K562 (cell line): ENCODE measurements at regions not wholly inside any gene's neighbourhood (a gene's known extent, or its start where the extent isn't known, plus 50 kb on each side); places are given as distances from the start of the nearest gene placed in this dataset.

ENCODE experiments used
- ATAC-seq: fragments of 200-7000 bp; cut with Tn5 transposase; 3 replicates; pipeline ENCODE4 v1.9.1; 2020; ENCODE audit warnings: moderate library complexity
- BruUV-seq: library from RNA; stranded (reverse); fragments of 400-500 nt; replicated peaks from 2 replicates; lab custom pipeline; 2021; lab: Mats Ljungman, UMichigan
- CTCF ChIA-PET: fragments of 300-600 bp; formaldehyde crosslinking; extraction: SDS; loops from one replicate; lab custom pipeline; 2021; ENCODE audit warnings: low intra/inter-chr PET ratio; lab: Yijun Ruan, JAX
- POLR2A ChIA-PET: fragments of 300-600, 350-650 bp; sonication (Branson Sonifier 250); formaldehyde crosslinking; extraction: SDS; loops from one replicate; lab custom pipeline; 2021; ENCODE audit warnings: antibody characterized with exemption, inconsistent platforms; lab: Yijun Ruan, JAX
- DNase-seq, 4 experiments: peaks; one replicate each; pipeline versions ENCODE4 v3.0.0 to v3.0.0-alpha.2; 2011 to 2018; ENCODE audit warnings: low spot score in 3 of 4, mixed read lengths in 3 of 4; ENCODE audit errors: extremely low read depth in 1 of 4
- FAIRE-seq: peaks from 2 replicates; lab custom pipeline; 2011; peaks lifted over from hg19 to GRCh38; lab: Jason Lieb, UNC
- H2AFZ ChIP-seq: 2 replicates; pipeline ENCODE4 v1.6.0; 2011; ENCODE audit warnings: low read depth, low read length, control low read depth, inconsistent platforms
- H3K27ac ChIP-seq: fragments of 200-600 bp; 3 replicates; pipeline ENCODE4 v1.8.0; 2011; ENCODE audit warnings: low read depth, mild to moderate bottlenecking, control low read depth, inconsistent platforms, low read length, moderate library complexity, mixed read lengths; ENCODE audit errors: extremely low read depth
- H3K27me3 ChIP-seq, 2 experiments: fragments of 300-600 bp in 1 of 2; 2 replicates in 1 of 2; 3 replicates in 1 of 2; pipeline versions ENCODE4 v1.6.0 to v1.8.0; 2011; ENCODE audit warnings: inconsistent platforms in 2 of 2, low read length in 2 of 2, mild to moderate bottlenecking in 1 of 2, mixed read lengths in 1 of 2, moderate library complexity in 1 of 2; ENCODE audit not compliant: control insufficient read depth in 2 of 2, insufficient read depth in 2 of 2
- H3K36me3 ChIP-seq: fragments of 300-600 bp; 3 replicates; pipeline ENCODE4 v1.8.0; 2011; ENCODE audit warnings: mild to moderate bottlenecking, low read length, inconsistent platforms; ENCODE audit not compliant: control insufficient read depth, insufficient read depth
- H3K4me1 ChIP-seq, 2 experiments: fragments of 200-600 bp in 1 of 2; replicated peaks in 1 of 2; 2 replicates in 1 of 2; 3 replicates in 1 of 2; pipeline versions ENCODE4 v1.5.1 to v1.8.0; 2011; ENCODE audit warnings: inconsistent platforms in 2 of 2, low read length in 2 of 2, mild to moderate bottlenecking in 1 of 2, mixed read lengths in 1 of 2, moderate library complexity in 1 of 2; ENCODE audit not compliant: control insufficient read depth in 2 of 2, insufficient read depth in 2 of 2
- H3K4me2 ChIP-seq: 2 replicates; pipeline ENCODE4 v1.6.1; 2011; ENCODE audit warnings: low read length, control low read depth, inconsistent platforms, mixed read lengths; ENCODE audit not compliant: insufficient read depth
- H3K4me3 ChIP-seq: fragments of 200-600 bp; sonication (generic), shearing (Covaris generic); 2 replicates; pipeline ENCODE4 v1.5.1; 2016; ENCODE audit warnings: control low read depth, inconsistent platforms
- H3K79me2 ChIP-seq: fragments of 200-600 bp; 3 replicates; pipeline ENCODE4 v1.8.0; 2011; ENCODE audit warnings: low read length, inconsistent platforms; ENCODE audit not compliant: control insufficient read depth, insufficient read depth
- H3K9ac ChIP-seq, 2 experiments: 2 replicates each; pipeline versions ENCODE4 v1.6.0 to v1.6.1; 2011; ENCODE audit warnings: low read depth in 2 of 2, low read length in 2 of 2, control low read depth in 1 of 2, inconsistent platforms in 1 of 2, mild to moderate bottlenecking in 1 of 2, mixed read lengths in 1 of 2; ENCODE audit not compliant: insufficient read depth in 1 of 2
- H3K9me1 ChIP-seq: one replicate; pipeline ENCODE4 v1.6.0; 2011; ENCODE audit warnings: inconsistent platforms, mild to moderate bottlenecking, low read length, moderate library complexity; ENCODE audit not compliant: control insufficient read depth, insufficient read depth
- H3K9me3 ChIP-seq: replicated peaks from 2 replicates; pipeline ENCODE4 v1.5.1; 2011; ENCODE audit warnings: low read depth, low read length, inconsistent platforms; ENCODE audit not compliant: control insufficient read depth, insufficient read depth
- H4K20me1 ChIP-seq: replicated peaks from 2 replicates; pipeline ENCODE4 v1.6.1; 2011; ENCODE audit warnings: low read length, inconsistent platforms, mixed read lengths; ENCODE audit not compliant: control insufficient read depth, insufficient read depth
- CEBPG ChIP-seq, 3 experiments: fragments of 200-800 bp in 1 of 3; sonication (Bioruptor generic) in 1 of 3; sonication (generic) in 1 of 3; formaldehyde crosslinking in 1 of 3; IDR thresholded peaks in 2 of 3; conservative IDR thresholded peaks in 1 of 3; 2 replicates each; pipeline versions ENCODE4 v1.6.1 to v1.8.0; 2016 to 2022; ENCODE audit warnings: missing compliant biosample characterization in 2 of 3, missing genetic modification characterization in 2 of 3, mild to moderate bottlenecking in 1 of 3, missing genetic modification reagents in 1 of 3
- MAFG ChIP-seq: fragments of 450-650 bp; conservative IDR thresholded peaks from 2 replicates; pipeline ENCODE4 v1.6.1; 2016; ENCODE audit warnings: missing genetic modification characterization, missing compliant biosample characterization
- MYBL2 ChIP-seq, 2 experiments: fragments of 450-650 bp in 1 of 2; sonication (generic) in 1 of 2; formaldehyde crosslinking in 1 of 2; IDR thresholded peaks; 2 replicates each; pipeline versions ENCODE4 v1.6.1 to v1.8.1; 2017 to 2022; ENCODE audit warnings: borderline replicate concordance in 1 of 2, inconsistent platforms in 1 of 2, low read depth in 1 of 2, mild to moderate bottlenecking in 1 of 2, missing genetic modification reagents in 1 of 2, moderate library complexity in 1 of 2
- NFATC3 ChIP-seq: fragments of 450-650 bp; IDR thresholded peaks from 2 replicates; pipeline ENCODE4 v1.6.1; 2017; ENCODE audit warnings: mild to moderate bottlenecking
- RFX7 ChIP-seq: fragments of 250-450 bp; sonication (Bioruptor Pico); IDR thresholded peaks from 2 replicates; pipeline ENCODE4 v1.5.1; 2021; ENCODE audit warnings: mild to moderate bottlenecking
- SIRT6 ChIP-seq: IDR thresholded peaks from one replicate; pipeline ENCODE4 v1.6.1; 2012; ENCODE audit warnings: low read depth, mild to moderate bottlenecking, control low read depth, inconsistent platforms, low read length, moderate library complexity
- TAF9B ChIP-seq: fragments of 450-650 bp; IDR thresholded peaks from 2 replicates; pipeline ENCODE4 v1.6.1; 2018; ENCODE audit warnings: mild to moderate bottlenecking; ENCODE audit not compliant: partially characterized antibody
- ZC3H11A ChIP-seq: IDR thresholded peaks from 2 replicates; pipeline ENCODE4 v1.6.1; 2012; ENCODE audit warnings: low read depth, low read length, improper control_type of control experiment
- ZNF384 ChIP-seq: IDR thresholded peaks from 2 replicates; pipeline ENCODE4 v1.6.1; 2012; ENCODE audit warnings: low read depth, low read length, improper control_type of control experiment
- WGBS: fragments of 100-300 bp; shearing (Covaris generic); methylation state at CpG from one replicate; pipeline ENCODE4 v1.1.6; 2016; ENCODE audit warnings: low coverage, mixed read lengths; ENCODE audit not compliant: insufficient coverage; ENCODE audit errors: missing lambda C conversion rate; 5-methylcytosine and 5-hydroxymethylcytosine counted together
- in situ Hi-C: fragments of 300-500 bp; cut with MboI; formaldehyde crosslinking; loops from 4 replicates; pipeline ENCODE4 v1.15.0; 2018; ENCODE audit warnings: inconsistent platforms, mixed read lengths
- intact Hi-C: fragments of 100-400 bp; cut with micrococcal nuclease; formaldehyde crosslinking; loops from 2 replicates; pipeline ENCODE4 v1.14.2; 2022
- TF ChIP-seq, protein P1 (sequence below): sonication (generic); formaldehyde crosslinking; IDR thresholded peaks from 2 replicates; pipeline ENCODE4 v1.8.1; 2023; ENCODE audit warnings: mild to moderate bottlenecking, missing genetic modification reagents
- TF ChIP-seq, protein P2 (sequence below): fragments of 250-450 bp; sonication (Bioruptor Pico); IDR thresholded peaks from 2 replicates; pipeline ENCODE4 v1.4.0; 2020

DNA sequence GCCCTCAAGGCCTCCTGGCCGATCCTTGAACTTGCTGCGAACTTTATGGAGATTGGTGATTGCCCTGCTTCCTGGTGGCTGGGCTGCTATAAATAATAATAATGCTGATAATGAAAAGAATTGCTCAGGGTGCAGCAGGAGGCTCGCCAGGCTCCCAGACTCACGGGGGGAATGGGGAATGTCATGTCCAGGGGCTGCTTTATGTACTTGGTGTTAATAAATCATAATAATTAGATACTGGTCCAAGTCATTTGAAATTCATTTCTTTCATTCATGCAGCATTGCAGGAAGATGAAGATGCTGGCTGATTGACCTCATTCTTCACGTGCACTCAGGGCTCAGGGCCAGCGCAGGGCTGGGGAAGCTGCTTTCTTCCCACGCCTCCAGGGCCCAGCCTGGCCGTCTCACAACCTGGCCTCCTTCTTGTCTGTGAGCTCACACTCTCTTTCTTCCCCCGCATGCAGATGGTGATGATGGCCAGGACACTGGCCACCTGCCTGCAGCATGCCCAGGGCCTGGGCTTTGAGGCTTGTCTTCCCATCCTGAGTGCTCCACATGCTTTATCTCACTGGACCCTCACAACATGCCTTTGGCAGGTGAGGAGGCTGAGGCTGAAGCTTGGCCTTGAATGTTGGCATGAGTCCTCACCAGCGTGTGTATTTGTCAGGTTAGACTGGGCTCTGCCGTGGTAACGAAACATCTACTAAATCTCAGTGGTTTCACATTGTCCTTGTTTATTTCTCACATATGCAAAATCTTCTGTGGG is 138.4 kb upstream of the TNS3 start (continued):
- TF ChIP-seq, protein P1, sequence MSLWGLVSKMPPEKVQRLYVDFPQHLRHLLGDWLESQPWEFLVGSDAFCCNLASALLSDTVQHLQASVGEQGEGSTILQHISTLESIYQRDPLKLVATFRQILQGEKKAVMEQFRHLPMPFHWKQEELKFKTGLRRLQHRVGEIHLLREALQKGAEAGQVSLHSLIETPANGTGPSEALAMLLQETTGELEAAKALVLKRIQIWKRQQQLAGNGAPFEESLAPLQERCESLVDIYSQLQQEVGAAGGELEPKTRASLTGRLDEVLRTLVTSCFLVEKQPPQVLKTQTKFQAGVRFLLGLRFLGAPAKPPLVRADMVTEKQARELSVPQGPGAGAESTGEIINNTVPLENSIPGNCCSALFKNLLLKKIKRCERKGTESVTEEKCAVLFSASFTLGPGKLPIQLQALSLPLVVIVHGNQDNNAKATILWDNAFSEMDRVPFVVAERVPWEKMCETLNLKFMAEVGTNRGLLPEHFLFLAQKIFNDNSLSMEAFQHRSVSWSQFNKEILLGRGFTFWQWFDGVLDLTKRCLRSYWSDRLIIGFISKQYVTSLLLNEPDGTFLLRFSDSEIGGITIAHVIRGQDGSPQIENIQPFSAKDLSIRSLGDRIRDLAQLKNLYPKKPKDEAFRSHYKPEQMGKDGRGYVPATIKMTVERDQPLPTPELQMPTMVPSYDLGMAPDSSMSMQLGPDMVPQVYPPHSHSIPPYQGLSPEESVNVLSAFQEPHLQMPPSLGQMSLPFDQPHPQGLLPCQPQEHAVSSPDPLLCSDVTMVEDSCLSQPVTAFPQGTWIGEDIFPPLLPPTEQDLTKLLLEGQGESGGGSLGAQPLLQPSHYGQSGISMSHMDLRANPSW: no peak
- no peak for TF ChIP-seq MAFG (tag)

DNA sequence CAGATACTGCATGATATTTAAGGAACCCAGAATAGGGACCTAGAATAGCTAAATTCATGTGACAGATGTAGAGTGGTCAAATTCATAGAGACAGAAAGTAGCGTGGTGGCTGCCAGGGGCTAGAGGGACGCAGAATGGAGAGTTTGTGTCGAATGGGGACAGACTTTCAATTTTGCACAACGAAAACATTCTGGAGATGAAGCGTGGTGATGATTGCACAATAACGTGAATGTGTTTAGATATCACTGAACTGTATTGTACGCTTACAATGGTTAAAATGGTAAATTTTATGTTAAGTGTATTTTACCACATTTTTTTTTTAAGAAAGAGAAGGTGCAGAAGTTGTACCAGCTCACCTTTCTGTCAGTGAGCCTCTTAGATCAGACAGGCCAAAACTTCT is 137.8 kb upstream of the TNS3 start:
- H4K20me1 ChIP-seq: no peaks in the 10 kb centered on the region; the same call in 1 of the 2 replicates
- H3K4me3 ChIP-seq: no peak overlapping the region
- no peak for ATAC-seq
- ChIA-PET POLR2A (no interaction called here), CTCF (no interaction called here)
- no peaks in the 10 kb centered on the region for H3K4me1 ChIP-seq
- in situ Hi-C loops: no loop called here
- no peak overlapping the region for H3K27ac ChIP-seq
- H3K36me3 ChIP-seq: no peaks in the 10 kb centered on the region
- H3K27me3 ChIP-seq: peaks cover 4 to 45% of the 10 kb centered on the region in 2 experiments; a peak in 3 of 5 replicates
- H3K4me2 ChIP-seq: no peak overlapping the region
- H3K9me3 ChIP-seq: no peaks in the 10 kb centered on the region
- 3% methylated on average over 7 of the region's 7 CpGs for WGBS
- no peaks in the 10 kb centered on the region for H3K79me2 ChIP-seq
- no peak overlapping the region for H2AFZ ChIP-seq
- FAIRE-seq: no peak
- DNase-seq: no peak
- no peak overlapping the region for H3K9ac ChIP-seq
- intact Hi-C loops: no loop called here
- no peaks in the 10 kb centered on the region for H3K9me1 ChIP-seq
- no TSS peak for BruUV-seq
- TF ChIP-seq MYBL2 (IDR thresholded peaks at IDR 0.05; ENCODE audit: low read depth): no peak
- no peak for TF ChIP-seq MYBL2 (CRISPR knock-in tag; IDR thresholded peaks at IDR 0.05; ENCODE audit: borderline replicate concordance)
- TF ChIP-seq ZC3H11A: no peak
- no peak for TF ChIP-seq SIRT6
- TF ChIP-seq RFX7 (CRISPR knock-in tag): no peak
- TF ChIP-seq, protein P2, sequence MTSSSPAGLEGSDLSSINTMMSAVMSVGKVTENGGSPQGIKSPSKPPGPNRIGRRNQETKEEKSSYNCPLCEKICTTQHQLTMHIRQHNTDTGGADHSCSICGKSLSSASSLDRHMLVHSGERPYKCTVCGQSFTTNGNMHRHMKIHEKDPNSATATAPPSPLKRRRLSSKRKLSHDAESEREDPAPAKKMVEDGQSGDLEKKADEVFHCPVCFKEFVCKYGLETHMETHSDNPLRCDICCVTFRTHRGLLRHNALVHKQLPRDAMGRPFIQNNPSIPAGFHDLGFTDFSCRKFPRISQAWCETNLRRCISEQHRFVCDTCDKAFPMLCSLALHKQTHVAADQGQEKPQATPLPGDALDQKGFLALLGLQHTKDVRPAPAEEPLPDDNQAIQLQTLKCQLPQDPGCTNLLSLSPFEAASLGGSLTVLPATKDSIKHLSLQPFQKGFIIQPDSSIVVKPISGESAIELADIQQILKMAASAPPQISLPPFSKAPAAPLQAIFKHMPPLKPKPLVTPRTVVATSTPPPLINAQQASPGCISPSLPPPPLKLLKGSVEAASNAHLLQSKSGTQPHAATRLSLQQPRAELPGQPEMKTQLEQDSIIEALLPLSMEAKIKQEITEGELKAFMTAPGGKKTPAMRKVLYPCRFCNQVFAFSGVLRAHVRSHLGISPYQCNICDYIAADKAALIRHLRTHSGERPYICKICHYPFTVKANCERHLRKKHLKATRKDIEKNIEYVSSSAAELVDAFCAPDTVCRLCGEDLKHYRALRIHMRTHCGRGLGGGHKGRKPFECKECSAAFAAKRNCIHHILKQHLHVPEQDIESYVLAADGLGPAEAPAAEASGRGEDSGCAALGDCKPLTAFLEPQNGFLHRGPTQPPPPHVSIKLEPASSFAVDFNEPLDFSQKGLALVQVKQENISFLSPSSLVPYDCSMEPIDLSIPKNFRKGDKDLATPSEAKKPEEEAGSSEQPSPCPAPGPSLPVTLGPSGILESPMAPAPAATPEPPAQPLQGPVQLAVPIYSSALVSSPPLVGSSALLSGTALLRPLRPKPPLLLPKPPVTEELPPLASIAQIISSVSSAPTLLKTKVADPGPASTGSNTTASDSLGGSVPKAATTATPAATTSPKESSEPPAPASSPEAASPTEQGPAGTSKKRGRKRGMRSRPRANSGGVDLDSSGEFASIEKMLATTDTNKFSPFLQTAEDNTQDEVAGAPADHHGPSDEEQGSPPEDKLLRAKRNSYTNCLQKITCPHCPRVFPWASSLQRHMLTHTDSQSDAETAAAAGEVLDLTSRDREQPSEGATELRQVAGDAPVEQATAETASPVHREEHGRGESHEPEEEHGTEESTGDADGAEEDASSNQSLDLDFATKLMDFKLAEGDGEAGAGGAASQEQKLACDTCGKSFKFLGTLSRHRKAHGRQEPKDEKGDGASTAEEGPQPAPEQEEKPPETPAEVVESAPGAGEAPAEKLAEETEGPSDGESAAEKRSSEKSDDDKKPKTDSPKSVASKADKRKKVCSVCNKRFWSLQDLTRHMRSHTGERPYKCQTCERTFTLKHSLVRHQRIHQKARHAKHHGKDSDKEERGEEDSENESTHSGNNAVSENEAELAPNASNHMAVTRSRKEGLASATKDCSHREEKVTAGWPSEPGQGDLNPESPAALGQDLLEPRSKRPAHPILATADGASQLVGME (CRISPR knock-in tag): no peak
- no peak for TF ChIP-seq NFATC3
- no peak for TF ChIP-seq TAF9B
- no peak for TF ChIP-seq ZNF384
- TF ChIP-seq CEBPG (CRISPR knock-in tag; IDR thresholded peaks at IDR 0.05): no peak
- peak; percentile 39 to 69; a peak in 2 of 4 replicates for TF ChIP-seq CEBPG (tag; conservative IDR thresholded peaks at IDR 0.05 in 1 of 2, IDR thresholded peaks at IDR 0.05 in 1 of 2)
